ENCODE measurements at regions not wholly inside any gene's neighbourhood (a gene's known extent, or its start where the extent isn't known, plus 50 kb on each side); places are given as distances from the start of the nearest gene placed in this dataset.
A peak's percentile ranks its signal among the peaks of the same experiment; 100 is the strongest.

- intact Hi-C loops (cut with DNase I), result no loop called here
- no peaks in the 10 kb centered on the region for H3K36me3 ChIP-seq (ENCODE audit: control insufficient read depth in 2 of 3, insufficient read depth in 3 of 3, low read length in 3 of 3)
- no peak overlapping the region for H3K27ac ChIP-seq (ENCODE audit: low read depth in 2 of 2, low read length in 2 of 2)
- H3K9me3 ChIP-seq (ENCODE audit: control insufficient read depth in 2 of 3, insufficient read depth in 1 of 3, low read length in 3 of 3), result no peaks in the 10 kb centered on the region
- no peaks in the 10 kb centered on the region for H3K27me3 ChIP-seq (ENCODE audit: control insufficient read depth, insufficient read depth, low read length)
- no peak overlapping the region for H3K9ac ChIP-seq (ENCODE audit: low read length in 3 of 3)
- no peak overlapping the region for H3K4me3 ChIP-seq (ENCODE audit: low read length in 3 of 3)
- peak in 2 of 5 donors; percentile 9 to 12 for DNase-seq
- no peak for FAIRE-seq
- TF ChIP-seq CTCF (IDR thresholded peaks at IDR 0.05; ENCODE audit: borderline replicate concordance, extremely low read depth, insufficient read depth), result no peak
- no peaks in the 10 kb centered on the region for H3K4me1 ChIP-seq (ENCODE audit: control insufficient read depth in 2 of 3, insufficient read depth in 2 of 3, low read depth in 1 of 3, low read length in 3 of 3)
Observed at GRCh38 chr11:28739489-28740280, 631.5 kb downstream of the METTL15 start.

GRCh38 chr11:28738549-28738948 lies 630.4 kb downstream of the METTL15 start:
- no peak for TF ChIP-seq CTCF (IDR thresholded peaks at IDR 0.05; ENCODE audit: borderline replicate concordance, extremely low read depth, insufficient read depth)
- no peaks in the 10 kb centered on the region for H3K36me3 ChIP-seq (ENCODE audit: control insufficient read depth in 2 of 3, insufficient read depth in 3 of 3, low read length in 3 of 3)
- DNase-seq (no peak), FAIRE-seq (no peak)
- no peaks in the 10 kb centered on the region for H3K4me1 ChIP-seq (ENCODE audit: control insufficient read depth in 2 of 3, insufficient read depth in 2 of 3, low read depth in 1 of 3, low read length in 3 of 3)
- no peaks in the 10 kb centered on the region for H3K27me3 ChIP-seq (ENCODE audit: control insufficient read depth, insufficient read depth, low read length)
- intact Hi-C loops (cut with DNase I), result no loop called here
- no peak overlapping the region for H3K27ac ChIP-seq (ENCODE audit: low read depth in 2 of 2, low read length in 2 of 2)
- H3K9ac ChIP-seq (ENCODE audit: low read length in 3 of 3), result no peak overlapping the region
- no peaks in the 10 kb centered on the region for H3K9me3 ChIP-seq (ENCODE audit: control insufficient read depth in 2 of 3, insufficient read depth in 1 of 3, low read length in 3 of 3)
- no peak overlapping the region for H3K4me3 ChIP-seq (ENCODE audit: low read length in 3 of 3)

GRCh38 chr11:28736256-28736655 lies 628.1 kb downstream of the METTL15 start:
- FAIRE-seq, result no peak
- intact Hi-C loops (cut with DNase I), result no loop called here
- Histone ChIP-seq H3K4me3 (ENCODE audit: low read length in 3 of 3) (no peak overlapping the region), H3K9ac (ENCODE audit: low read length in 3 of 3) (no peak overlapping the region), H3K36me3 (ENCODE audit: control insufficient read depth in 2 of 3, insufficient read depth in 3 of 3, low read length in 3 of 3) (no peaks in the 10 kb centered on the region), H3K9me3 (ENCODE audit: control insufficient read depth in 2 of 3, insufficient read depth in 1 of 3, low read length in 3 of 3) (no peaks in the 10 kb centered on the region), H3K27me3 (ENCODE audit: control insufficient read depth, insufficient read depth, low read length) (no peaks in the 10 kb centered on the region), H3K27ac (ENCODE audit: low read depth in 2 of 2, low read length in 2 of 2) (no peak overlapping the region), H3K4me1 (ENCODE audit: control insufficient read depth in 2 of 3, insufficient read depth in 2 of 3, low read depth in 1 of 3, low read length in 3 of 3) (no peaks in the 10 kb centered on the region)
- no peak for DNase-seq
- TF ChIP-seq CTCF (IDR thresholded peaks at IDR 0.05; ENCODE audit: borderline replicate concordance, extremely low read depth, insufficient read depth), result no peak

Measured in kidney (tissue), 13 donors.